Progenitor cell of endocrine pancreas (in vitro differentiated cells): ENCODE measurements at regions not wholly inside any gene's neighbourhood (a gene's known extent, or its start where the extent isn't known, plus 50 kb on each side); places are given as distances from the start of the nearest gene placed in this dataset.

Source experiments
- DNase-seq: peaks from one replicate; pipeline ENCODE4 v3.0.0; 2021; ENCODE audit warnings: low spot score; ENCODE audit not compliant: unreplicated experiment
- H3K27ac Mint-ChIP-seq: 2 replicates; pipeline ENCODE4 v1.8.0; 2021; ENCODE audit warnings: mild to moderate bottlenecking, moderate library complexity, mixed read lengths
- H3K27me3 Mint-ChIP-seq: 2 replicates; pipeline ENCODE4 v1.8.0; 2021; ENCODE audit warnings: mixed read lengths
- H3K36me3 Mint-ChIP-seq: 2 replicates; pipeline ENCODE4 v1.8.0; 2022; ENCODE audit warnings: mixed read lengths; ENCODE audit not compliant: insufficient read depth
- H3K4me1 Mint-ChIP-seq: 2 replicates; pipeline ENCODE4 v1.8.0; 2021; ENCODE audit warnings: low read depth, mixed read lengths
- H3K4me3 Mint-ChIP-seq: 2 replicates; pipeline ENCODE4 v1.8.0; 2021; ENCODE audit warnings: low read depth, mild to moderate bottlenecking, moderate library complexity, mixed read lengths
- H3K9me3 Mint-ChIP-seq: 2 replicates; pipeline ENCODE4 v1.8.0; 2021; ENCODE audit warnings: low read depth, mixed read lengths
- TF ChIP-seq, protein P1 (sequence below): fragments of 200-600 bp; sonication (generic); IDR thresholded peaks from one replicate; pipeline ENCODE4 v1.5.0; 2021; ENCODE audit warnings: antibody characterized with exemption, mild to moderate bottlenecking; ENCODE audit not compliant: unreplicated experiment

- peaks cover 1% of the 10 kb centered on the region for H3K36me3 Mint-ChIP-seq
- H3K9me3 Mint-ChIP-seq: peaks cover 3% of the 10 kb centered on the region
These were observed 1844.6 kb upstream of the PIK3C3 start for GRCh38 chr18:40110455-40110854.

GRCh38 chr18:40109252-40110049 is 1845.6 kb upstream of the PIK3C3 start:
- Mint-ChIP-seq H3K4me3 (no peak overlapping the region), H3K9me3 (peaks cover 3% of the 10 kb centered on the region), H3K27me3 (no peaks in the 10 kb centered on the region), H3K4me1 (peaks cover 3% of the 10 kb centered on the region), H3K27ac (no peak overlapping the region), H3K36me3 (no peaks in the 10 kb centered on the region)
- TF ChIP-seq, protein P1, sequence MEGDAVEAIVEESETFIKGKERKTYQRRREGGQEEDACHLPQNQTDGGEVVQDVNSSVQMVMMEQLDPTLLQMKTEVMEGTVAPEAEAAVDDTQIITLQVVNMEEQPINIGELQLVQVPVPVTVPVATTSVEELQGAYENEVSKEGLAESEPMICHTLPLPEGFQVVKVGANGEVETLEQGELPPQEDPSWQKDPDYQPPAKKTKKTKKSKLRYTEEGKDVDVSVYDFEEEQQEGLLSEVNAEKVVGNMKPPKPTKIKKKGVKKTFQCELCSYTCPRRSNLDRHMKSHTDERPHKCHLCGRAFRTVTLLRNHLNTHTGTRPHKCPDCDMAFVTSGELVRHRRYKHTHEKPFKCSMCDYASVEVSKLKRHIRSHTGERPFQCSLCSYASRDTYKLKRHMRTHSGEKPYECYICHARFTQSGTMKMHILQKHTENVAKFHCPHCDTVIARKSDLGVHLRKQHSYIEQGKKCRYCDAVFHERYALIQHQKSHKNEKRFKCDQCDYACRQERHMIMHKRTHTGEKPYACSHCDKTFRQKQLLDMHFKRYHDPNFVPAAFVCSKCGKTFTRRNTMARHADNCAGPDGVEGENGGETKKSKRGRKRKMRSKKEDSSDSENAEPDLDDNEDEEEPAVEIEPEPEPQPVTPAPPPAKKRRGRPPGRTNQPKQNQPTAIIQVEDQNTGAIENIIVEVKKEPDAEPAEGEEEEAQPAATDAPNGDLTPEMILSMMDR: no peak
- DNase-seq: no peak

More at GRCh38 chr18:40110455-40110854, 1844.6 kb upstream of the PIK3C3 start:
- Mint-ChIP-seq H3K27ac (no peak overlapping the region), H3K27me3 (no peaks in the 10 kb centered on the region), H3K4me3 (no peak overlapping the region), H3K4me1 (peaks cover 3% of the 10 kb centered on the region)
- DNase-seq: no peak
- TF ChIP-seq, protein P1: no peak

- Mint-ChIP-seq H3K36me3 (no peaks in the 10 kb centered on the region), H3K4me3 (no peak overlapping the region), H3K27ac (no peak overlapping the region), H3K4me1 (peaks cover 3% of the 10 kb centered on the region), H3K9me3 (peaks cover 3% of the 10 kb centered on the region), H3K27me3 (no peaks in the 10 kb centered on the region)
- TF ChIP-seq, protein P1: no peak
- DNase-seq: no peak
These were observed 1846.4 kb upstream of the PIK3C3 start for GRCh38 chr18:40108596-40108995.

DNA sequence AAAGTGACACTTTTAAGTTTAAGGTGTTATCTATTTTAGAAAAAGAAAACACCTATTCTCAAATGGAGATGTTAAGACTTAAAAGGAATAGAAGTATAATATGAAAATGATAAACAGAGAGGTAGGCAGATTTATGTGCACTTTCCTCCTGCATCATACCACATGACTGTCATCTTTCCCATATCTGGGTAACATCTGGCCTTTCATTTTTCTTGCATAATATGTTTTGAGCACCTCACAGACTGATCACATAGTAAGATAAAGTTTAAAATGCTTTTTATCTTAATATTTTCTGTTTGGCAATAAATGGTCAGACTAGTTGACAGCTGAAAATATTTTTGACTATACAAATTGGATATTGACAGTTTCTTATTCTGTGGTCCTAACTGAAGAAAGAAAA is 1852.1 kb upstream of the PIK3C3 start:
- no peaks in the 10 kb centered on the region for H3K4me1 Mint-ChIP-seq
- no peaks in the 10 kb centered on the region for H3K27me3 Mint-ChIP-seq
- no peaks in the 10 kb centered on the region for H3K9me3 Mint-ChIP-seq
- no peaks in the 10 kb centered on the region for H3K36me3 Mint-ChIP-seq
- no peak overlapping the region for H3K27ac Mint-ChIP-seq
- no peak overlapping the region for H3K4me3 Mint-ChIP-seq
- TF ChIP-seq, protein P1: no peak
- DNase-seq: no peak

GRCh38 chr18:40099641-40100040 is 1855.4 kb upstream of the PIK3C3 start:
- Mint-ChIP-seq H3K27me3 (no peaks in the 10 kb centered on the region), H3K4me3 (no peak overlapping the region), H3K4me1 (no peaks in the 10 kb centered on the region), H3K27ac (no peak overlapping the region), H3K9me3 (no peaks in the 10 kb centered on the region), H3K36me3 (no peaks in the 10 kb centered on the region)
- DNase-seq: no peak
- TF ChIP-seq, protein P1: no peak
